Stimulated activated CD4-positive, alpha-beta T cell treated with anti-CD3 and anti-CD28 coated beads, Interleukin-15, amount 100 ng/mL, for 24 hours (primary cell): ENCODE measurements at regions not wholly inside any gene's neighbourhood (a gene's known extent, or its start where the extent isn't known, plus 50 kb on each side); places are given as distances from the start of the nearest gene placed in this dataset.
A peak's percentile ranks its signal among the peaks of the same experiment; 100 is the strongest.

Source experiments
- DNase-seq: peaks from one replicate; pipeline ENCODE4 v3.0.0-alpha.2; 2020

- DNase-seq: no peak
Observed at GRCh38 chr1:185645162-185645640, 89.0 kb upstream of the HMCN1 start.

- DNase-seq: peak; percentile 11
Observed at GRCh38 chr1:185644531-185644930, 89.7 kb upstream of the HMCN1 start.

GRCh38 chr1:185636848-185637247 lies 97.3 kb upstream of the HMCN1 start:
- peak; percentile 31 for DNase-seq

GRCh38 chr1:185634704-185635103 lies 99.5 kb upstream of the HMCN1 start:
- no peak for DNase-seq

GRCh38 chr1:185632659-185633423 lies 101.3 kb upstream of the HMCN1 start:
- no peak for DNase-seq

GRCh38 chr1:185631843-185632242 lies 102.3 kb upstream of the HMCN1 start:
- no peak for DNase-seq

GRCh38 chr1:185627761-185628501 lies 106.3 kb upstream of the HMCN1 start:
- DNase-seq: no peak

GRCh38 chr1:185627171-185627570 lies 107.0 kb upstream of the HMCN1 start:
- no peak for DNase-seq

- DNase-seq: no peak
Observed at GRCh38 chr1:185626344-185626743, 107.8 kb upstream of the HMCN1 start.

- DNase-seq: no peak
Observed at GRCh38 chr1:185610954-185611353, 123.2 kb upstream of the HMCN1 start.

- DNase-seq: no peak
Observed at GRCh38 chr1:185608177-185608576, 126.0 kb upstream of the HMCN1 start.

GRCh38 chr1:185603158-185603557 lies 131.0 kb upstream of the HMCN1 start:
- no peak for DNase-seq

GRCh38 chr1:185601189-185601588 lies 133.0 kb upstream of the HMCN1 start:
- no peak for DNase-seq

- no peak for DNase-seq
Observed at GRCh38 chr1:185600641-185601040, 133.6 kb upstream of the HMCN1 start.

- no peak for DNase-seq
Observed at GRCh38 chr1:185598332-185598731, 135.9 kb upstream of the HMCN1 start.

- DNase-seq: peak; percentile 59
Observed at GRCh38 chr1:185595835-185596667, 138.1 kb upstream of the HMCN1 start.

GRCh38 chr1:185594786-185595410 lies 139.3 kb upstream of the HMCN1 start:
- DNase-seq: no peak

- no peak for DNase-seq
Observed at GRCh38 chr1:185593271-185593670, 140.9 kb upstream of the HMCN1 start.

- DNase-seq: no peak
Observed at GRCh38 chr1:185585770-185586169, 148.4 kb upstream of the HMCN1 start.

GRCh38 chr1:185581961-185582725 lies 152.0 kb upstream of the HMCN1 start:
- DNase-seq: no peak

GRCh38 chr1:185581020-185581419 lies 153.2 kb upstream of the HMCN1 start:
- DNase-seq: no peak

- DNase-seq: no peak
Observed at GRCh38 chr1:185578293-185578692, 155.9 kb upstream of the HMCN1 start.
